T-helper 1 cell treated with Interleukin-12 subunit alpha and Interleukin-12 subunit beta and Interleukin-4 antibody, amounts not matched to agents 30 μg/mL and 1 μg/mL, for 36 hours (primary cell): ENCODE measurements at regions not wholly inside any gene's neighbourhood (a gene's known extent, or its start where the extent isn't known, plus 50 kb on each side); places are given as distances from the start of the nearest gene placed in this dataset.
A peak's percentile ranks its signal among the peaks of the same experiment; 100 is the strongest.

Source experiments
- H3K27ac Mint-ChIP-seq: one replicate; pipeline ENCODE4 v1.8.0; 2021; ENCODE audit warnings: mild to moderate bottlenecking, mixed read lengths
- H3K27me3 Mint-ChIP-seq: one replicate; pipeline ENCODE4 v1.8.0; 2021; ENCODE audit warnings: low read depth, mixed read lengths
- H3K36me3 Mint-ChIP-seq: one replicate; pipeline ENCODE4 v1.8.0; 2021; ENCODE audit warnings: low read depth, mixed read lengths
- H3K4me1 Mint-ChIP-seq: one replicate; pipeline ENCODE4 v1.8.0; 2021; ENCODE audit warnings: low read depth, mixed read lengths
- H3K4me3 Mint-ChIP-seq: one replicate; pipeline ENCODE4 v1.8.0; 2021; ENCODE audit warnings: mild to moderate bottlenecking, moderate library complexity, mixed read lengths
- H3K9me3 Mint-ChIP-seq: one replicate; pipeline ENCODE4 v1.8.0; 2021; ENCODE audit warnings: mixed read lengths

GRCh38 chr4:121239951-121240350 lies 75.8 kb upstream of the TNIP3 start:
- no peaks in the 10 kb centered on the region for H3K36me3 Mint-ChIP-seq
- no peak overlapping the region for H3K27ac Mint-ChIP-seq
- H3K27me3 Mint-ChIP-seq, result no peaks in the 10 kb centered on the region
- H3K4me3 Mint-ChIP-seq, result no peak overlapping the region
- peaks cover 6% of the 10 kb centered on the region for H3K4me1 Mint-ChIP-seq
- H3K9me3 Mint-ChIP-seq, result peaks cover 4% of the 10 kb centered on the region

DNA sequence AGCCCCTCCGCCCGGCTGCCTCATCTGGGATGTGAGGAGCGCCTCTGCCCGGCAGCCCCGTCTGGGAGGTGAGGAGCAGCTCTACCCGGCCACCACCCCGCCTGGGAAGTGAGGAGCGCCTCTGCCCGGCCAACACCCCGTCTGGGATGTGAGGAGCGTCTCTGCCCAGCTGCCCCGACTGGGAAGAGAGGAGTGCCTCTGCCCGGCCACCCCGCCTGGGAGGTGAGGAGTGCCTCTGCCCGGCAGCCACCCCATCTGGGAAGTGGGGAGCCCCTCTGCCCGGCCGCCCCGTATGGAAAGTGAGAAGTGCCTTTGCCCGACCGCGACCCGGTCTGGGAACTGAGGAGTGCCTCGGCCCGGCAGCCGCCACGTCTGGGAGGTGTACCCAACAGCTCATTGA lies 74.3 kb upstream of the TNIP3 start:
- Mint-ChIP-seq H3K4me3 (no peak overlapping the region), H3K27me3 (no peaks in the 10 kb centered on the region), H3K27ac (no peak overlapping the region), H3K36me3 (no peaks in the 10 kb centered on the region), H3K4me1 (peaks cover 3% of the 10 kb centered on the region), H3K9me3 (peaks cover 4% of the 10 kb centered on the region)

DNA sequence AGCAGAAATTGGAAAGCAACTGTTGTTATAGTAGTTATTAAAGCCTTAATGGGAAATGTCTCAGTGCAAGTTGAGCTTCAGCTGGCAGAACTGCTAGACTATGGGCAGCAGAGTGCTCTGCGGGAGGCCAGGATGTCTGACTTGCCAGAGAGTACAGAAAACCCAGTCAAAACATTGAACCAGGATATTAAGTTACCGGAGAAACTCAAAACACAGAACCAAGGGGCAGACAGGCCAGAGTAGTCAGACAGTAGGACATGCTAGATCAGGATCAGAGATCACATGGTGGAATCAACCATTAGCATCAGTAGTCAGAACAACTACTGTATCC lies 72.9 kb upstream of the TNIP3 start:
- Mint-ChIP-seq H3K9me3 (peaks cover 4% of the 10 kb centered on the region), H3K27me3 (no peaks in the 10 kb centered on the region), H3K36me3 (no peaks in the 10 kb centered on the region), H3K4me1 (no peaks in the 10 kb centered on the region), H3K4me3 (no peak overlapping the region), H3K27ac (no peak overlapping the region)

- Mint-ChIP-seq H3K4me3 (no peak overlapping the region), H3K36me3 (no peaks in the 10 kb centered on the region), H3K27ac (no peak overlapping the region), H3K4me1 (no peaks in the 10 kb centered on the region), H3K27me3 (no peaks in the 10 kb centered on the region), H3K9me3 (peaks cover 7% of the 10 kb centered on the region)
These were observed 72.4 kb upstream of the TNIP3 start for GRCh38 chr4:121236353-121237068.

DNA sequence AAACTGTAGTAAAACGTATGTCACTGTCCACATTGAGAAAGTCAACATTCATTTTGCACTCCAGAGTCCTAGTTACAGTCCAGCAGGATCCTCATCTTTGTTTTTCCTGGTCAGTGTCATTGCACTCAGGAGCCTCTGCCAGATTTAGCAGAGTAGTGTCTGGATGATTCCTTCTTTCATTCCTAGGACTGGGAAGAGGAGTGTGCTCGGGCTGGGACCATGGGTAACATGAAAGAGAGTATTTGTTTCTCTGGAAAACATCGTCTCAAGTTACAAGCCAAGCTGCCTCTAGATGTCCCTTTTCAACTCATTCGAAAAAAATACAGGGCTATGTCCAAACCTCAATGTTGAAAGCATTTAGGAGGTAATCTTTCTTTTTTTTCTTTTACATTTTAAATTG lies 69.9 kb upstream of the TNIP3 start:
- H3K9me3 Mint-ChIP-seq, result peaks cover 7% of the 10 kb centered on the region
- H3K4me3 Mint-ChIP-seq, result no peak overlapping the region
- H3K36me3 Mint-ChIP-seq, result no peaks in the 10 kb centered on the region
- H3K27me3 Mint-ChIP-seq, result no peaks in the 10 kb centered on the region
- H3K4me1 Mint-ChIP-seq, result no peaks in the 10 kb centered on the region
- no peak overlapping the region for H3K27ac Mint-ChIP-seq

GRCh38 chr4:121229993-121230392 lies 65.9 kb upstream of the TNIP3 start:
- no peaks in the 10 kb centered on the region for H3K27me3 Mint-ChIP-seq
- no peak overlapping the region for H3K4me3 Mint-ChIP-seq
- H3K4me1 Mint-ChIP-seq, result peaks cover 11% of the 10 kb centered on the region
- H3K9me3 Mint-ChIP-seq, result peaks cover 3% of the 10 kb centered on the region
- peaks cover 2% of the 10 kb centered on the region for H3K36me3 Mint-ChIP-seq
- H3K27ac Mint-ChIP-seq, result no peak overlapping the region

- H3K4me1 Mint-ChIP-seq, result peaks cover 11% of the 10 kb centered on the region
- peaks cover 3% of the 10 kb centered on the region for H3K9me3 Mint-ChIP-seq
- H3K4me3 Mint-ChIP-seq, result no peak overlapping the region
- no peak overlapping the region for H3K27ac Mint-ChIP-seq
- peaks cover 2% of the 10 kb centered on the region for H3K36me3 Mint-ChIP-seq
- H3K27me3 Mint-ChIP-seq, result no peaks in the 10 kb centered on the region
These were observed 64.7 kb upstream of the TNIP3 start for GRCh38 chr4:121228848-121229247.

- Mint-ChIP-seq H3K4me1 (peaks cover 11% of the 10 kb centered on the region), H3K36me3 (peaks cover 2% of the 10 kb centered on the region), H3K27me3 (peaks cover 4% of the 10 kb centered on the region), H3K9me3 (peaks cover 3% of the 10 kb centered on the region), H3K27ac (peak overlapping the region; percentile 49), H3K4me3 (peak overlapping the region; percentile 60)
These were observed 63.2 kb upstream of the TNIP3 start for GRCh38 chr4:121227341-121227792.

DNA sequence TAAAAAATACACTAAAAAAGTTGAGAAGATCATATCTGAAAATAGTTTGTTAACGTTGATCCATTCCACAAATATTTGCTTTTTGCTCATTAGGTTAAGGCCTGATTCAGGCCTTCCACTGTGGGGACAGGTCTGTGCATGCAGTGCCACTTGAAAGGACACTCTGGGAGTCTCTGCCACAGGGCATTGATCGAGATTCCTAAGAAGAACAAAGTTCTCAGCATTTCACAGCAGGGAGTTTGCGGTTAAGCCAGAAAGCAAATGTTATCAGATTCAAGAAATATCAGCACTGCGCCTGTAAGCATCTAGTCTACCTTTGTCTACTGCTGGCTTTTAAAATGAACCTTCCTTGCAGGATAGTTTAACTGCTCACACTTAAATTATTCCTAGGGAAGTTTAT lies 62.2 kb upstream of the TNIP3 start:
- Mint-ChIP-seq H3K27ac (no peak overlapping the region), H3K27me3 (peaks cover 4% of the 10 kb centered on the region), H3K4me1 (peaks cover 16% of the 10 kb centered on the region), H3K4me3 (peak overlapping the region; percentile 54), H3K9me3 (no peaks in the 10 kb centered on the region), H3K36me3 (peaks cover 2% of the 10 kb centered on the region)

- Mint-ChIP-seq H3K27ac (no peak overlapping the region), H3K27me3 (peaks cover 4% of the 10 kb centered on the region), H3K36me3 (peaks cover 2% of the 10 kb centered on the region), H3K4me3 (no peak overlapping the region), H3K9me3 (no peaks in the 10 kb centered on the region), H3K4me1 (peaks cover 16% of the 10 kb centered on the region)
These were observed 57.5 kb upstream of the TNIP3 start for GRCh38 chr4:121221608-121222007.

- H3K9me3 Mint-ChIP-seq, result no peaks in the 10 kb centered on the region
- H3K27me3 Mint-ChIP-seq, result peaks cover 4% of the 10 kb centered on the region
- peaks cover 2% of the 10 kb centered on the region for H3K36me3 Mint-ChIP-seq
- no peak overlapping the region for H3K27ac Mint-ChIP-seq
- H3K4me3 Mint-ChIP-seq, result no peak overlapping the region
- peaks cover 19% of the 10 kb centered on the region for H3K4me1 Mint-ChIP-seq
These were observed 57.1 kb upstream of the TNIP3 start for GRCh38 chr4:121221201-121221600.

- Mint-ChIP-seq H3K36me3 (no peaks in the 10 kb centered on the region), H3K27me3 (peaks cover 4% of the 10 kb centered on the region), H3K9me3 (no peaks in the 10 kb centered on the region), H3K27ac (no peak overlapping the region), H3K4me3 (peak overlapping the region; percentile 7), H3K4me1 (peaks cover 18% of the 10 kb centered on the region)
These were observed 56.6 kb upstream of the TNIP3 start for GRCh38 chr4:121220698-121221097.

DNA sequence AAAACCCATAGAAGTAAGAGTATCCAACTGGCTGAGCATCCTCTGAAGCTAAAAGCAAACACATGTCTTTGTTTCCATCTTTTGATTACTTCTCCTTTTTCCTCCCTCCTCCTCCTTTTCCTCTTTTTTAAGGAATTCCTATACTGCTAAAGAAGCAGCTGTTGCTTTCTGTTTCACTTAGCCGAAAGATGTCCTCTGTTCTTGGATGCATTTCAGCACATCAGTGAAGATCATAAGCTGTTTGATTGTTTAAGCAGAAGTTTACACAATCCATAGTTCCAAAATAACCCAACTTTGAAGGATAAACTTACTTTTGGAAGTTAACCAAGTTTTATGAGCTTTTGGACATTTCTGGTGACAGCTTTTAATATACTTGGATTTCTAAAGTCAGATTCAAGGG lies 55.1 kb upstream of the TNIP3 start:
- Mint-ChIP-seq H3K36me3 (no peaks in the 10 kb centered on the region), H3K27ac (no peak overlapping the region), H3K27me3 (peaks cover 4% of the 10 kb centered on the region), H3K9me3 (no peaks in the 10 kb centered on the region), H3K4me1 (peaks cover 18% of the 10 kb centered on the region), H3K4me3 (no peak overlapping the region)

- Mint-ChIP-seq H3K27me3 (no peaks in the 10 kb centered on the region), H3K27ac (no peak overlapping the region), H3K36me3 (no peaks in the 10 kb centered on the region), H3K4me3 (no peak overlapping the region), H3K4me1 (peaks cover 18% of the 10 kb centered on the region), H3K9me3 (no peaks in the 10 kb centered on the region)
These were observed 53.2 kb upstream of the TNIP3 start for GRCh38 chr4:121217351-121217750.

GRCh38 chr4:121216461-121216860 lies 52.3 kb upstream of the TNIP3 start:
- no peaks in the 10 kb centered on the region for H3K9me3 Mint-ChIP-seq
- H3K36me3 Mint-ChIP-seq, result no peaks in the 10 kb centered on the region
- peaks cover 14% of the 10 kb centered on the region for H3K4me1 Mint-ChIP-seq
- no peak overlapping the region for H3K4me3 Mint-ChIP-seq
- no peaks in the 10 kb centered on the region for H3K27me3 Mint-ChIP-seq
- no peak overlapping the region for H3K27ac Mint-ChIP-seq

- Mint-ChIP-seq H3K27ac (no peak overlapping the region), H3K9me3 (peaks cover 6% of the 10 kb centered on the region), H3K36me3 (no peaks in the 10 kb centered on the region), H3K27me3 (no peaks in the 10 kb centered on the region), H3K4me1 (peaks cover 8% of the 10 kb centered on the region), H3K4me3 (no peak overlapping the region)
These were observed 49.8 kb upstream of the TNIP3 start for GRCh38 chr4:121213940-121214339.
